Panc1 (cell line): ENCODE measurements at regions not wholly inside any gene's neighbourhood (a gene's known extent, or its start where the extent isn't known, plus 50 kb on each side); places are given as distances from the start of the nearest gene placed in this dataset.
"Not testable (repeated sequence)": the region's sequence is repeated elsewhere in the genome, so short reads cannot be mapped to it uniquely, and the experiment has no call there.

ENCODE experiments used
- ATAC-seq: fragments of 200-7000 bp; cut with Tn5 transposase; 2 replicates; pipeline ENCODE4 v1.9.1; 2020; ENCODE audit warnings: mild to moderate bottlenecking, moderate library complexity
- BruUV-seq: library from RNA; stranded (reverse); fragments of 400-500 nt; replicated peaks from 2 replicates; lab custom pipeline; 2021; lab: Mats Ljungman, UMichigan
- CTCF ChIA-PET: fragments of 300-600 bp; sonication (Branson Sonifier 250); formaldehyde crosslinking; loops from one replicate; lab custom pipeline; 2022; ENCODE audit warnings: antibody characterized with exemption; lab: Charles Lee
- POLR2A ChIA-PET: fragments of 300-600 bp; sonication (Branson Sonifier 250); formaldehyde crosslinking; loops from one replicate; lab custom pipeline; 2022; ENCODE audit warnings: antibody characterized with exemption; lab: Charles Lee
- DNase-seq: peaks from one replicate; pipeline ENCODE4 v3.0.0-alpha.2; 2010; ENCODE audit warnings: low read depth, low spot score
- H3K27ac ChIP-seq: 2 replicates; pipeline ENCODE4 v1.5.1; 2011; ENCODE audit warnings: mild to moderate bottlenecking, low read length, inconsistent platforms
- H3K27me3 ChIP-seq: fragments of 200-500 bp; sonication (Bioruptor generic); 2 replicates; pipeline ENCODE4 v1.6.0; 2014; ENCODE audit warnings: low read length, inconsistent platforms; ENCODE audit not compliant: control insufficient read depth, insufficient read depth
- H3K36me3 ChIP-seq: fragments of 200-500 bp; sonication (Bioruptor generic); 2 replicates; pipeline ENCODE4 v1.5.1; 2014; ENCODE audit warnings: inconsistent platforms, mild to moderate bottlenecking, low read length, moderate library complexity; ENCODE audit not compliant: control insufficient read depth, insufficient read depth
- H3K4me1 ChIP-seq: 2 replicates; pipeline ENCODE4 v1.5.1; 2011; ENCODE audit warnings: inconsistent platforms, mild to moderate bottlenecking, low read length, moderate library complexity; ENCODE audit not compliant: control insufficient read depth, insufficient read depth
- H3K4me3 ChIP-seq, 2 experiments: 2 replicates each; pipeline ENCODE4 v1.5.1; 2011 to 2012; ENCODE audit warnings: low read depth in 2 of 2, low read length in 2 of 2, mild to moderate bottlenecking in 2 of 2, inconsistent platforms in 1 of 2, moderate library complexity in 1 of 2
- H3K9me3 ChIP-seq: fragments of 200-500 bp; sonication (Bioruptor generic); 2 replicates; pipeline ENCODE4 v1.5.1; 2014; ENCODE audit warnings: low read depth, mild to moderate bottlenecking, inconsistent platforms, low read length, moderate library complexity; ENCODE audit not compliant: control insufficient read depth, insufficient read depth
- CTCF ChIP-seq: fragments of 450-650 bp; IDR thresholded peaks from 2 replicates; pipeline ENCODE4 v1.5.1; 2017; ENCODE audit warnings: mild to moderate bottlenecking
- POLR2AphosphoS5 ChIP-seq: IDR thresholded peaks from 2 replicates; pipeline ENCODE4 v1.6.1; 2012; ENCODE audit warnings: mild to moderate bottlenecking, low read depth, low read length, moderate library complexity
- REST ChIP-seq, 2 experiments: IDR thresholded peaks; 2 replicates each; pipeline ENCODE4 v1.6.1; 2011 to 2012; ENCODE audit warnings: low read depth in 2 of 2, control low read depth in 1 of 2, low read length in 1 of 2, mild to moderate bottlenecking in 1 of 2, moderate library complexity in 1 of 2; ENCODE audit not compliant: insufficient read depth in 1 of 2
- SIN3A ChIP-seq: IDR thresholded peaks from 2 replicates; pipeline ENCODE4 v1.6.1; 2012; ENCODE audit warnings: low read depth, mild to moderate bottlenecking, low read length, moderate library complexity, borderline replicate concordance; ENCODE audit not compliant: insufficient read depth
- TCF7L2 ChIP-seq: IDR thresholded peaks from 2 replicates; pipeline ENCODE4 v1.6.1; 2011; ENCODE audit warnings: mild to moderate bottlenecking, low read depth, low read length, inconsistent platforms
- in situ Hi-C: cut with HindIII; loops from 2 replicates; pipeline ENCODE4 v1.10.0; 2016; ENCODE audit warnings: low sequenced_read_pairs, low pct_unique_long_range_greater_than_20kb
- intact Hi-C: fragments of 100-400 bp; cut with micrococcal nuclease; formaldehyde crosslinking; loops from one replicate; pipeline ENCODE4 v1.10.0; 2022; ENCODE audit not compliant: unreplicated experiment

DNA sequence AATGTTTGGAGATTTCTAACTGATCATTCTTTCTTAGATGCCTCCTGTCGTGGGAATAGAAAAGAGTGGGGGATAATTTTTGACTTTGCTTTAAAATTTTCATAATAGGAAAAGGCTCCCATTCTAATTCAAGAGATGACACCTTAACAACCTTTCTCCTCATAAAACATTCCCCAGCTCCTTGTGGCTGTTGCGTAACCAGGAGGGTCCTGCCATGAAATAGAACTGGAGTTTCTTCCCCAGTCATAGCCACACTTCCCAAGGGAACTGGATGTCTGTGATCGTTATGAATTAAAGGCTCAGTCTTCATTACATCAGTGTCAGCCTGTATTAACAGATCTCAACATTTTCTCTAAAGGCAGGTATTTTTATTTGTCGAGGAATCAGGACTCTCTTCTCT lies 119.9 kb upstream of the DAP start:
- intact Hi-C loops: no loop called here
- ChIA-PET CTCF (no interaction called here), POLR2A (no interaction called here)
- Histone ChIP-seq H3K4me3 (no peak overlapping the region), H3K27me3 (peaks cover 13% of the 10 kb centered on the region), H3K36me3 (no peaks in the 10 kb centered on the region), H3K4me1 (no peaks in the 10 kb centered on the region), H3K27ac (no peak overlapping the region), H3K9me3 (no peaks in the 10 kb centered on the region)
- BruUV-seq: no TSS peak
- TF ChIP-seq REST (IDR thresholded peaks at IDR 0.05; ENCODE audit: insufficient read depth in 1 of 2, low read depth in 2 of 2, low read length in 1 of 2) (no peak), TCF7L2 (no peak), CTCF (no peak), SIN3A (no peak), POLR2AphosphoS5 (no peak)
- ATAC-seq (no peak), DNase-seq (no peak)
- in situ Hi-C loops: no loop called here

DNA sequence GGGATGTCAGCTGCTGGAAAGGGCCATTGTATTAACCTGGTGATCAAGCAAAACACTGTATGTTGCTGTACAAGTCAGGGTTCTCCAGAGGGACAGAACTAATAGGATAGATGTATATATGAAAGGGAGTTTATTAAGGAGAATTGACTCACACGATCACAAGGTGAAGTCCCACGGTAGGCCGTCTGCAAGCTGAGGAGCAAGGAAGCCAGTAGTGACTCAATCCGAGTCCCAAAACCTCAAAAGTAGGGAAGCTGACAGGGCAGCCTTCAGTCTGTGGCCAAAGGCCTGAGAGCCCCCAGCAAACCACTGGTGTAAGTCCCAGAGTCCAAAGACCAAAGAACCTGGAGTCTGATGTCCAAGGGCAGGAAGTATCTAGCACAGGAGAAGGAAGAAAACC lies 116.0 kb upstream of the DAP start:
- POLR2A ChIA-PET, ATAC-seq, H3K9me3 ChIP-seq, intact Hi-C loops, H3K4me1 ChIP-seq, in situ Hi-C loops, H3K4me3 ChIP-seq, H3K36me3 ChIP-seq, DNase-seq, BruUV-seq, CTCF ChIA-PET, H3K27ac ChIP-seq: not testable (repeated sequence)
- H3K27me3 ChIP-seq: peaks cover 20% of the 10 kb centered on the region

- CTCF ChIA-PET: no interaction called here
- H3K27me3 ChIP-seq: peaks cover 22% of the 10 kb centered on the region
- H3K4me1 ChIP-seq: no peaks in the 10 kb centered on the region
- no peak overlapping the region for H3K27ac ChIP-seq
- POLR2A ChIA-PET: no interaction called here
- in situ Hi-C loops: no loop called here
- H3K9me3 ChIP-seq: no peaks in the 10 kb centered on the region
- TF ChIP-seq TCF7L2 (no peak), POLR2AphosphoS5 (no peak), SIN3A (no peak), REST (IDR thresholded peaks at IDR 0.05; ENCODE audit: insufficient read depth in 1 of 2, low read depth in 2 of 2, low read length in 1 of 2) (no peak), CTCF (no peak)
- intact Hi-C loops: no loop called here
- no TSS peak for BruUV-seq
- DNase-seq (no peak), ATAC-seq (no peak)
- H3K4me3 ChIP-seq: no peak overlapping the region
- H3K36me3 ChIP-seq: no peaks in the 10 kb centered on the region
Measured at GRCh38 chr5:10876006-10876744, 115.1 kb upstream of the DAP start.
